Suppressor macrophage (primary cell): ENCODE measurements at regions not wholly inside any gene's neighbourhood (a gene's known extent, or its start where the extent isn't known, plus 50 kb on each side); places are given as distances from the start of the nearest gene placed in this dataset.
"Not testable (repeated sequence)": the region's sequence is repeated elsewhere in the genome, so short reads cannot be mapped to it uniquely, and the experiment has no call there.

Experiments used
- DNase-seq, 4 experiments: peaks; one replicate each; pipeline ENCODE4 v3.0.0-alpha.2; 2020 to 2022

GRCh38 chr7:152905949-152906348, 146.4 kb downstream of the ACTR3B start:
- DNase-seq = no peak

DNA sequence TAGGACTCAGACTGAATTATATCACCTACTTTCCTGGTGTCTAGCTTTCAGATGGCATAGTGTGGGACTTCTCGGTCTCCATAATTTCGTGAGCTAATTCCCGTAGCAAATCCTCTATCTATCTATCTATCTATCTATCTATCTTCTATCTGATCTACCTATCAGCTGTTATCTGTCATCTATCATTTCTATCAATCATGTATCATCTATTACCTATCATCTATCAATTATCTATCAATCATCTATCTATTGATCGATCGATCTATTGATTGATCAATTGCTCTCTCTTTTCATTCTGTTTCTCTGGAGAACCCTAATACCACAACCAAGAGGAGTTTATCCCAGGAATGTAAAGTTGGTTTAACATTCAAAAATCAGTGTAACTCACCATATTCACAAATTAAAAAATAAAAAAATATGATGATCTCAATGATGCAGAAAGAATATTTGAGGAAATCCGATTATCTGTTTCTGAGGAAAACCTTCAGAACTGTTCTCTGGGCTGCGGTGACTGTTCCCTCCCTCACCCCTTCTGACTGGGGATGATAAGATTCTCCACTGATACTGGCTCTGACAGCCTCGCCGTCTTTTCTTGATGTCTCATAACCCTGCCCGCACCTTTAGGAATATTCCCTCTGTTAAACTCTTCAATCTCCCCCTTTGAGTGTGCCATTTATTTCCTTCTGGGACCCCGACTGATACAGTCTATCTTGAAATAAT, 147.7 kb downstream of the ACTR3B start:
- DNase-seq = no peak

GRCh38 chr7:152909280-152909679, 149.7 kb downstream of the ACTR3B start:
- no peak for DNase-seq

DNA sequence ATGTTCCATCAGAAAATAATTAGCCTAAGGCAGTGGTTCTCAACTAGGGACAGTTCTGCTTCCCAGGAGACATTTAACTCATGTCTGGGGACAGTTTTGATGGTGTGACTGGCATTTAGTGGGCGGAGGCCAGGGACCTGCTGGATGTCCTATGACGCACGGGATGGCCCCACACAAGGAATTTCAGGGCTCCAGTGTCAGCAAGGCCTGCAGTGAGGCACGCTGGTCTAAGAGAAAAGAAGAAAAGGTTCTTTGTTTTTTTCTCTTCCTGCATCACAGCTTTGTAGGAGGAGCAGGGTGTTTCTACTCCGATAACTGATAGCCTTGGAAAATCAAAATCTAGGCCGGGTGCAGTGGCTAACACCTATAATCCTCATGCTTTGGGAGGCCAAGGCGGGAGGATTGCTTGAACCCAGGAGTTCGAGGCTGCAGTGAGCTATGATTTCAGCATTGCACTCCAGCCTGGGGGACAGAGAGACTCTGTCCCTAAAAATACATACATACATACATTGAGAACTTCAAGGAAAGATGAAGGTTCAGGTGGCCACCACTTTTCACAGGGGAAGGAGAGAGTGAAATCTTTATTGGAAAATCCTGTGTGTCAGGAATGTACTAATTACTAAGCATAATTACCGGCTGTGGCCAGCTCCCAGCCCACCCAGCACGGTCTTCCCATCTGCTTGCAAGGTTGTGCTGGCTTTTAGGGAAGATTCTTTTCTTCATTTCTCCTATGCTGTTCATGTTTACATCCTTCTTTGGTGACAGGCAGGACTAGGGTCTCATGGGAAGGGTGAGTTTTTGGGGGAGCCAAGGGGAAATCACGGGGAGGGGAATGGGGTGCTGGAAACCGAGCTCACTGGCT, 150.4 kb downstream of the ACTR3B start:
- no peak for DNase-seq

GRCh38 chr7:152910545-152911225, 151.1 kb downstream of the ACTR3B start:
- DNase-seq = no peak

DNA sequence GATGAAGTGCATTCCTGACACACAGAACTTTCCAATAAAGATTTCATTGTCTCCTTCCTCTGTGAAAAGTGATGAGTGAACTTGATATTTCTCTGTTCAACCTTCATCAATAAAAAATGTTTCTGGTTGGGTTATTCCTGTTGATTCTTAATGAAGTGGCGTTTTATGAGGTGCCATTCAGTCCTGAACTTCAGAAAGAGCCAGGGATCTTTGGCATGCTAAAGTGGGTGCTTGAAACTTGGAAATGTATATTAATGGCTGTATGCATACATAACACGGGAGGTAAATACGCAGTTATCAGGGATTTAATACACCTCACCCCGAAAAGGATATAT, 151.6 kb downstream of the ACTR3B start:
- no peak for DNase-seq

GRCh38 chr7:152911922-152912321, 152.4 kb downstream of the ACTR3B start:
- no peak for DNase-seq

DNA sequence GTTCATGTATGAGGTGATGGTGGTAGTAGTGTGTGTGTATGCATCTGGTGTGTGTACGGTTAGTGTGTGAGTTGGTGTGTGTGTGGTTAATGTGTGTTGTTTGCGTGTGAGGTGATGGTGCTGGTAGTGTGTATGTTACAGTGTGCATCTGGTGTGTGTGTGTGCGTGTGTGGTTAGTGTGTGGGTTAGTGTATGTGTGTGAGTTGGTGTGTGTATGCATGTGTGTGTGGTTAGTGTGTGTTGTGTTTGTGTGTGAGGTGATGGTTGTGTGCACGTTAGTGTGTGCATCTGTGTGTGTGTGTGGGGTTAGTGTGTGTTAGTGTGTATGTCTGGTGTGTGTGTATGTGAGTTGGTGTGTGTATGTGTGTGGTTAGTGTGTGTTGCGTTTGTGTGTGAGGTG, 153.0 kb downstream of the ACTR3B start:
- DNase-seq = no peak

DNA sequence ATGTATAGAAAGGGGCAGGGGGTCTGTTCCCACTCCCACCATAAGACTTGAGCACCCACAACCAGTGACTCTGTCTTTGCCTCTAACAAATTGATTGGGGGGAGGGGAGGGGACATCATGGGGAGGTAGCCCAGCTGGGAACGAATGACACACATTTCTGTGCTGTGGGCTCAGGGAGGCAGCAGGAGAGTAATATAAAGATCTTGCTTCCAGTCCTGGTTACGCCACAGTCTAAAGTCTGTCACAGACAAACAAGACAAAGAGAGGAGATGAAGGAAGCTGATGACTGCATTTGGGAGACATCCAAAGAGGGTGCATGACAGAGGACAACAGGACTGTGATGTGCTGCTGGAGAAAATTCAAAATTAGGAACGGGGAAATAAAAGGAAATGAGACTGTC, 153.9 kb downstream of the ACTR3B start:
- DNase-seq = no peak

GRCh38 chr7:152914014-152914844, 154.7 kb downstream of the ACTR3B start:
- no peak for DNase-seq

DNA sequence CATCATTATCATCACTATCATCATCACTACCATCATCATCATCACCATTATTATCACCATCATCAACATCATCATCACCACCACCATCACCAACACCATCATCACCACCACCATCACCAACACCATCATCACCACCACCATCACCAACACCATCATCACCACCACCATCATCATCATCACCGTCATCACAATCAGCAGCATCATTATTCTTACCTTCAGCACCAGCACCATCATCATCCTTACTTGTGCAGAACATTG, 155.2 kb downstream of the ACTR3B start:
- not testable (repeated sequence) for DNase-seq

DNA sequence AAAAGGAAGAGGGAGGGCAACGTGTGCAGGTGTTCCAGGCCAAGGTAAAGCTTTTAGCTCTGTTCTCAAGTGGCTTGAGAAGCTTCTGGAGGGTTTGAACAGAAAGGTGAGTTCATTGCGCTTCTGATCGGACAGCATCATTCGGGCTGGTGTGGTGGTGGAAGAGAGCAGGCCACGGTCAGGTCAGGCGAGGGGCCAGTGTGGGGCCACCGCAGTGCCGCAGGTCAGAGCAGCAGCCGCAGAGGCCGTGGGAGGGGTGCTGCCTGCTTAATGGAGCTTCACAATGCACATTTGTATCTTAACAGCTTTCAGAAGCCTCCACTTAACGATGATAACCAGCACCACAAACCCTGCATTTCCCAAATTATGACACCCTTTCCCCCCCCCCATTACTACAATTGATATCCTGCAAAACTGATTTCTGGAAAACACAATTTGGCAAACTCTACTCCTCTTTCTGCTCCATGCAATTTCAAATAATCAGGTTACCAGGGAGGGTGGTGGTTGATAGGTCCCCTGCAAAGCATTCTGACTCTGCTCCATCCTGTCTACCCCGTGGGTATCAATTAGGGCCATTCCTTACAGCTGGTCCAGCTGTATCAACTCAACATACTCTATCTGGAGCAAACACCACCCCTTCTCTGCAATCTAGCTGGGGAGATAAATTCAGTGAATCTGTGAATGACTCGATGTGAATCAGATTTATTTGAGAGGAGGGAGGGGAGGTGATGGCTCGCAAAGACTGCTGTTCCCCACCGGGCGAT, 162.9 kb downstream of the ACTR3B start:
- DNase-seq = no peak

DNA sequence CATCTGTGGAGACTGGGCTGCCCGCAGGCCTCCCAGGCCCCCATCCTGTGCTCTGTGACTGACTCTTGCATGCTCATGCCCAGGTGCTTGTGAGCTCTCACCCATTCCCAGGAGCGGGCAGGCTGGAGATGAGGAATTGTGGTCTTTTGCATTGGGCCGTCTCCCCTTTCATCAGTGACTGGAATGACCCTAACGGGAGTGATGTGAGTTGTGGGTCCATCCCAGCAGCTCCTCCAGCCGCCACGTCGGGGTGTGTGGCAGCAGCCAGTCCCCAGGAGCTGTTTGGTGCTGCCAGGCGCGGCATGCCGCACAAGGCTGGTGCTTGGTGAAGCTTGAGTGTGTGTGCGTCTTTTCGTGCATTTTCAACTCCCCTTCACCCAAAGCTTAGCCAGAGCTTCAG, 164.2 kb downstream of the ACTR3B start:
- no peak for DNase-seq

DNA sequence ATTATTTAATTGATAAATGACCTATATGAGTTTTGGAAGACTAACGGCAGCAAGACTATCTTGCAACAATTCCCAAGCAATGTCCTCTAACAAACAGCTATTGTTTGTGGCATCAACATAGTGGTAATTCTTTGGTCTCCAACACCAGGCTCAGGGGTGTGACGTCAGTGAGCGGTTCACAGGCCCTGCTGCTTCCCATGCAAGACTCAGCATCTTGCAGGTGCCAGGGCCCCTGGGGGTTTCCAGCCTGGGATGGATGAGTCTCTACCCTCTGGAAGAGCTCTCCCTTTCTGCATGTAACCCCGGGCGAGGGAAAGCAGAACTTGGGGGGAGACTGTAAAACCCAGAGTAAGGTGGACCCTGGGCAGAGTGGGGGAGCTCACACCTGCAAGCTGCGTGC, 164.7 kb downstream of the ACTR3B start:
- no peak for DNase-seq

GRCh38 chr7:152924826-152925411, 165.4 kb downstream of the ACTR3B start:
- no peak for DNase-seq

DNA sequence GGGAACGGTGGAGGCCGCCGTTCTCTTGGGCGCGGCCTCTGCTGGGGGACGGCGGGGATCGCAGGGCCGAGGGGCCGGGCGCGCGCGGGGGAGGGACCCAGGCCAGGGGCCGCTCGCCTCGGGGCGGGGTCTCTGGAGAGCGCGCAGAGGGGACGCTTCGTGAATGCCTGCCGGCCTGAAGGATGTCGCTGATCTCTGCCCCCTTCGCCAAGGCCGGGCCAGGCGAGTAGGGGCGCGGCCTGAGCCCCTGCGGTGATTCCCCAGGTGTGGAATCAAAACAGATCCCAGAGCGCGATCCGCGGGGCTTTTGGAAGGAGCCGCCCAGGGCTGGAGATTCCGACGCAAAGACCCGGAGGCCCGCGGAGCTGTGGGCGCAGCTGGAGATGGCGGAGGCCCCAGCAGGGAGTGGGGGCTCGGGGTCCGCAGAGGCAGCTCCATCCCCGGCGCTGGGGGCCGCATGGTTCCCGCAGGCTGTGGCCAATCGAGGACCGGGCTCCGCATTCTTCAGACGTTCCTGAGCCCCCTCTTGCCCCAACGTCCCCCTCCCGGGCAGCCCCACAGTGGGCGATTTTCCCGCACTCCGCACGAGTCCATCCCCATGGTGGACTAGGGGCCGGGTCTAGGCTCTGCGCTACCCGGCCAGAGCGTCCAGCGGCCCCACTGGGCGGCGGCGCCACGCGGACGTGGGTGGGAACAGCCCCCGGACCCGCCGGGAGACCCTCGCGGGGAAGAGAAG, 166.0 kb downstream of the ACTR3B start:
- DNase-seq = no peak

DNA sequence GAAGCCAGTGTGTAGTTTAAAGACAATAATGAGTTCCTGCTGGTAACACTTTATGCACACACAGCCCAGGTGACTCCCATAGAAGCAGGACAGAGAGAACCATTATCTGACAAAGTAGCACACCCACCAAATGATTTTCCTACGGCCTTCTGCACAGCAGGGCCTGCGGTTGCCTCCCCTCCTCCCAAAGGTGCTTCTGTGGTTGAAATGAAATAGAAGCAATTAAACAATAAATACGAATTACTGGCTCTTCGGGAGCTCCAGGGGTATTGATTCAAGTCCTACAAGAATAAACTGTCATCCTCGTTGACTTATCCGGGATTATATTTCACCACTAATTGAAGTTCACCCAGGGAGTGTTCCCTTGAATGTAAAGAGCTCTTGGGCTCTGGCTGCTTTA, 172.1 kb downstream of the ACTR3B start:
- DNase-seq = no peak

GRCh38 chr7:152937282-152937681, 177.7 kb downstream of the ACTR3B start:
- DNase-seq = no peak

- DNase-seq = not testable (repeated sequence)
These were observed 187.1 kb downstream of the ACTR3B start for GRCh38 chr7:152946616-152947015.

- no peak for DNase-seq
These were observed 188.1 kb downstream of the ACTR3B start for GRCh38 chr7:152947686-152948085.

- DNase-seq = no peak
These were observed 189.7 kb downstream of the ACTR3B start for GRCh38 chr7:152949253-152949652.
